ENCODE measurements at regions not wholly inside any gene's neighbourhood (a gene's known extent, or its start where the extent isn't known, plus 50 kb on each side); places are given as distances from the start of the nearest gene placed in this dataset.

GRCh38 chr4:155529272-155529671 is 137.4 kb upstream of the GUCY1A1 start:
- TF ChIP-seq CTCF (conservative IDR thresholded peaks at IDR 0.05; ENCODE audit: low read depth): no peak
- ChIA-PET POLR2A (ENCODE audit: low non-redundant PET) (no interaction called here), CTCF (interaction anchor here (0.7 kb wide), 1 partner anchor 910 kb away, joined by 5 read pairs; no protein-coding TSS in a partner anchor)
- DNase-seq (ENCODE audit: low spot score): no peak
- H3K27ac ChIP-seq: no peak overlapping the region

- no peak overlapping the region for H3K27ac ChIP-seq
- DNase-seq (ENCODE audit: low spot score): no peak
- no peak for TF ChIP-seq CTCF (conservative IDR thresholded peaks at IDR 0.05; ENCODE audit: low read depth)
- CTCF ChIA-PET: no interaction called here
- POLR2A ChIA-PET (ENCODE audit: low non-redundant PET): no interaction called here
Observed at GRCh38 chr4:155526452-155527169, 140.0 kb upstream of the GUCY1A1 start.

- no peak for TF ChIP-seq CTCF (conservative IDR thresholded peaks at IDR 0.05; ENCODE audit: low read depth)
- DNase-seq (ENCODE audit: low spot score): no peak
- H3K27ac ChIP-seq: no peak overlapping the region
- ChIA-PET POLR2A (ENCODE audit: low non-redundant PET) (no interaction called here), CTCF (no interaction called here)
Observed at GRCh38 chr4:155524926-155525455, 141.7 kb upstream of the GUCY1A1 start.

- H3K27ac ChIP-seq: no peak overlapping the region
- DNase-seq (ENCODE audit: low spot score): no peak
- POLR2A ChIA-PET (ENCODE audit: low non-redundant PET): no interaction called here
- TF ChIP-seq CTCF (conservative IDR thresholded peaks at IDR 0.05; ENCODE audit: low read depth): no peak
- CTCF ChIA-PET: interaction anchor here (1.1 kb wide), 1 partner anchor 9 kb away, joined by 3 read pairs; no protein-coding TSS in a partner anchor
Observed at GRCh38 chr4:155523358-155523757, 143.3 kb upstream of the GUCY1A1 start.

GRCh38 chr4:155522201-155522600 is 144.4 kb upstream of the GUCY1A1 start:
- DNase-seq (ENCODE audit: low spot score): no peak
- H3K27ac ChIP-seq: no peak overlapping the region
- no peak for TF ChIP-seq CTCF (conservative IDR thresholded peaks at IDR 0.05; ENCODE audit: low read depth)
- ChIA-PET CTCF (interaction anchor here (0.5 kb wide), 1 partner anchor 1516 kb away, joined by 3 read pairs; no protein-coding TSS in a partner anchor), POLR2A (ENCODE audit: low non-redundant PET) (no interaction called here)

- TF ChIP-seq CTCF (conservative IDR thresholded peaks at IDR 0.05; ENCODE audit: low read depth): no peak
- no peak for DNase-seq (ENCODE audit: low spot score)
- CTCF ChIA-PET: no interaction called here
- POLR2A ChIA-PET (ENCODE audit: low non-redundant PET): no interaction called here
- H3K27ac ChIP-seq: no peak overlapping the region
Observed at GRCh38 chr4:155521382-155521781, 144.6 kb upstream of the MAP9 start.
